KMS-11 (cell line): ENCODE measurements at regions not wholly inside any gene's neighbourhood (a gene's known extent, or its start where the extent isn't known, plus 50 kb on each side); places are given as distances from the start of the nearest gene placed in this dataset.

Experiments
- H2AFZ ChIP-seq: fragments of 200-600 bp; sonication (generic); 2 replicates; pipeline ENCODE4 v1.6.1; 2016; ENCODE audit warnings: antibody characterized with exemption, mixed run types, low read depth
- H3K27ac ChIP-seq: fragments of 200-600 bp; sonication (generic); 2 replicates; pipeline ENCODE4 v1.6.1; 2016; ENCODE audit warnings: mild to moderate bottlenecking, mixed run types
- H3K27me3 ChIP-seq: fragments of 200-600 bp; sonication (generic); 2 replicates; pipeline ENCODE4 v1.6.1; 2017; ENCODE audit warnings: mild to moderate bottlenecking, low read depth, mixed run types, moderate library complexity; ENCODE audit not compliant: insufficient read depth
- H3K36me3 ChIP-seq: fragments of 200-600 bp; sonication (generic); 2 replicates; pipeline ENCODE4 v1.6.1; 2017; ENCODE audit warnings: mild to moderate bottlenecking, mixed run types; ENCODE audit not compliant: insufficient read depth
- H3K4me1 ChIP-seq: fragments of 200-600 bp; sonication (generic); 2 replicates; pipeline ENCODE4 v1.6.1; 2016; ENCODE audit warnings: mild to moderate bottlenecking, low read depth, mixed run types; ENCODE audit not compliant: poor library complexity, severe bottlenecking
- H3K4me2 ChIP-seq: fragments of 200-600 bp; sonication (generic); 2 replicates; pipeline ENCODE4 v1.7.0; 2016; ENCODE audit warnings: mild to moderate bottlenecking, mixed run types
- H3K4me3 ChIP-seq: fragments of 200-600 bp; sonication (generic); IDR thresholded peaks from 2 replicates; pipeline ENCODE4 v1.6.1; 2017; ENCODE audit warnings: low read depth, low read length, mixed read lengths; ENCODE audit not compliant: insufficient read depth
- H3K79me2 ChIP-seq: fragments of 200-600 bp; sonication (generic); 2 replicates; pipeline ENCODE4 v1.6.1; 2016; ENCODE audit warnings: low read depth, mixed run types; ENCODE audit not compliant: insufficient read depth
- H3K9ac ChIP-seq: fragments of 200-600 bp; sonication (generic); 2 replicates; pipeline ENCODE4 v1.6.1; 2016; ENCODE audit warnings: mild to moderate bottlenecking, mixed run types
- H4K20me1 ChIP-seq: fragments of 200-600 bp; sonication (generic); 2 replicates; pipeline ENCODE4 v1.6.1; 2016; ENCODE audit warnings: mild to moderate bottlenecking, mixed run types; ENCODE audit not compliant: insufficient read depth
- CTCF ChIP-seq: fragments of 200-600 bp; sonication (generic); conservative IDR thresholded peaks from 2 replicates; pipeline ENCODE4 v1.6.1; 2017; ENCODE audit warnings: low read depth, mild to moderate bottlenecking, antibody characterized with exemption, low read length, moderate library complexity, mixed read lengths

GRCh38 chr11:127350476-127350875 lies 349.9 kb upstream of the KIRREL3 start:
- Histone ChIP-seq H3K4me1 (no peaks in the 10 kb centered on the region), H3K27ac (no peak overlapping the region), H3K9ac (no peak overlapping the region), H3K27me3 (no peaks in the 10 kb centered on the region), H3K4me2 (no peak overlapping the region), H2AFZ (no peak overlapping the region), H3K79me2 (no peaks in the 10 kb centered on the region), H3K4me3 (no peak overlapping the region), H4K20me1 (no peaks in the 10 kb centered on the region), H3K36me3 (no peaks in the 10 kb centered on the region)
- no peak for TF ChIP-seq CTCF

GRCh38 chr11:127345819-127346459 lies 345.4 kb upstream of the KIRREL3 start:
- no peaks in the 10 kb centered on the region for H3K4me1 ChIP-seq
- H3K9ac ChIP-seq: no peak overlapping the region
- no peaks in the 10 kb centered on the region for H3K79me2 ChIP-seq
- no peak overlapping the region for H3K27ac ChIP-seq
- H2AFZ ChIP-seq: no peak overlapping the region
- H4K20me1 ChIP-seq: no peaks in the 10 kb centered on the region
- H3K4me2 ChIP-seq: no peak overlapping the region
- TF ChIP-seq CTCF: peak; percentile 74
- no peaks in the 10 kb centered on the region for H3K27me3 ChIP-seq
- H3K36me3 ChIP-seq: no peaks in the 10 kb centered on the region
- no peak overlapping the region for H3K4me3 ChIP-seq

- no peaks in the 10 kb centered on the region for H3K4me1 ChIP-seq
- no peak overlapping the region for H3K4me2 ChIP-seq
- H4K20me1 ChIP-seq: no peaks in the 10 kb centered on the region
- no peaks in the 10 kb centered on the region for H3K36me3 ChIP-seq
- H3K27ac ChIP-seq: no peak overlapping the region
- H2AFZ ChIP-seq: no peak overlapping the region
- no peaks in the 10 kb centered on the region for H3K79me2 ChIP-seq
- no peak overlapping the region for H3K9ac ChIP-seq
- no peaks in the 10 kb centered on the region for H3K27me3 ChIP-seq
- no peak for TF ChIP-seq CTCF
- H3K4me3 ChIP-seq: no peak overlapping the region
Measured at GRCh38 chr11:127340438-127340837, 339.9 kb upstream of the KIRREL3 start.

GRCh38 chr11:127339376-127339775 lies 338.8 kb upstream of the KIRREL3 start:
- no peak overlapping the region for H3K4me2 ChIP-seq
- no peaks in the 10 kb centered on the region for H3K36me3 ChIP-seq
- H3K4me1 ChIP-seq: no peaks in the 10 kb centered on the region
- no peak overlapping the region for H3K27ac ChIP-seq
- H3K9ac ChIP-seq: no peak overlapping the region
- TF ChIP-seq CTCF: no peak
- H2AFZ ChIP-seq: no peak overlapping the region
- no peaks in the 10 kb centered on the region for H4K20me1 ChIP-seq
- H3K79me2 ChIP-seq: no peaks in the 10 kb centered on the region
- H3K27me3 ChIP-seq: no peaks in the 10 kb centered on the region
- H3K4me3 ChIP-seq: no peak overlapping the region
